HEK293T (cell line): ENCODE measurements at regions not wholly inside any gene's neighbourhood (a gene's known extent, or its start where the extent isn't known, plus 50 kb on each side); places are given as distances from the start of the nearest gene placed in this dataset.

Experiments used
- ARNT ChIP-seq: fragments of 450-650 bp; IDR thresholded peaks from 2 replicates; pipeline ENCODE4 v1.6.1; 2017; ENCODE audit warnings: mild to moderate bottlenecking
- BHLHE40 ChIP-seq: fragments of 450-650 bp; IDR thresholded peaks from 2 replicates; pipeline ENCODE4 v1.6.1; 2016; ENCODE audit warnings: mild to moderate bottlenecking, moderate library complexity, borderline replicate concordance
- CTBP1 ChIP-seq: fragments of 450-650 bp; IDR thresholded peaks from 2 replicates; pipeline ENCODE4 v1.6.1; 2016; ENCODE audit warnings: borderline replicate concordance
- ELF4 ChIP-seq: fragments of 450-650 bp; IDR thresholded peaks from 2 replicates; pipeline ENCODE4 v1.6.1; 2017; ENCODE audit warnings: antibody characterized with exemption
- FOXA1 ChIP-seq: fragments of 450-650 bp; IDR thresholded peaks from 2 replicates; pipeline ENCODE4 v1.6.1; 2016; ENCODE audit warnings: mild to moderate bottlenecking
- FOXK2 ChIP-seq: fragments of 450-650 bp; IDR thresholded peaks from 2 replicates; pipeline ENCODE4 v1.6.1; 2016; ENCODE audit warnings: mild to moderate bottlenecking
- FOXM1 ChIP-seq: fragments of 450-650 bp; IDR thresholded peaks from 2 replicates; pipeline ENCODE4 v1.6.1; 2017; ENCODE audit warnings: mild to moderate bottlenecking, borderline replicate concordance
- HDGF ChIP-seq: fragments of 450-650 bp; IDR thresholded peaks from 2 replicates; pipeline ENCODE4 v1.6.1; 2017; ENCODE audit warnings: antibody characterized with exemption, borderline replicate concordance
- L3MBTL2 ChIP-seq: fragments of 450-650 bp; conservative IDR thresholded peaks from 2 replicates; pipeline ENCODE4 v1.6.1; 2016; ENCODE audit warnings: mild to moderate bottlenecking
- LEF1 ChIP-seq: fragments of 450-650 bp; IDR thresholded peaks from 2 replicates; pipeline ENCODE4 v1.6.1; 2017; ENCODE audit warnings: mild to moderate bottlenecking, borderline replicate concordance
- NFRKB ChIP-seq: fragments of 450-650 bp; IDR thresholded peaks from 2 replicates; pipeline ENCODE4 v1.6.1; 2016; ENCODE audit warnings: mild to moderate bottlenecking, moderate library complexity
- SP1 ChIP-seq: fragments of 450-650 bp; IDR thresholded peaks from 2 replicates; pipeline ENCODE4 v1.6.1; 2017
- SUZ12 ChIP-seq: fragments of 450-650 bp; IDR thresholded peaks from 2 replicates; pipeline ENCODE4 v1.6.1; 2016; ENCODE audit warnings: mild to moderate bottlenecking
- TARDBP ChIP-seq: fragments of 450-650 bp; IDR thresholded peaks from 2 replicates; pipeline ENCODE4 v1.6.1; 2016

DNA sequence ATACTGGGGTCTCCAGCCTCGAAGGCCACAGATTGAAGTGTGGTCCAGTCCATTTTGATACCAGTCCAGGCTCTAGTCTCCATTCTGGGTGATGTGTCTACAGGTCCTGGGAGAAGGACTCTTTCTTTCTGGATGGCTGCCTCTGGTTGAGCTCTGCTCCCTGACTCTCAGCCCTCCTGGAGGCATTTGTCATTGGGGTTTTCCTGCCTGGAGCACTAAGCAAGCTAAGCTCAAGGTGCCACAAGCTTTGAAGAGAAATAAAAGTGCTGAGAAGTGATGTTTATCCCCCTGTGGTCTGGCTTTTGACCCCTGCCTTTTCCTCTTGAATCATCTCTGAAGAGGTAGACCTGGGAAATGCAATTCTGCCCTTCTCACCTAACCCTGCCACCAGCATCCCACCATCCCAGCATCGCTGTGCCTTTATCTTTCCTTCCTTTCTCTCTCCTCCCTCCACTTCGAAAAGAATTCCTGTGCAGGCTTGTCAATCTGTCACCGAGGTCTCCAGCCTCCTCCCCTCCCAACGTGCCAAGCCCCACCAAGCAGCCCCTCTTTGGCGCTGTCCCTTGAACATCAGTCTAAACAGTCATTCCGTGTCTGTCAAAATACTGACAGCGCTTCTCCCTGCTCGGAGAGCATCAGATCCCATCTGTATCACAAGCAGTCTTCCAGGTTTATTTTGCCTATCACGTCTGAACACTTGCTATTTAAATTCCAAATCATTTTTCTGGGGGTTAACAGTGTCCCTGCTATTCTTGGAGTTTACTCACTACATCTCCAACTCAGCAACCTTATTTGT, 334.6 kb upstream of the SLC14A2 start:
- TF ChIP-seq SUZ12: no peak
- TF ChIP-seq BHLHE40: no peak
- TF ChIP-seq TARDBP: no peak
- TF ChIP-seq FOXM1: no peak
- no peak for TF ChIP-seq ELF4
- TF ChIP-seq SP1: no peak
- TF ChIP-seq FOXK2: no peak
- no peak for TF ChIP-seq FOXA1
- TF ChIP-seq NFRKB: no peak
- TF ChIP-seq ARNT: no peak
- TF ChIP-seq HDGF: no peak
- TF ChIP-seq LEF1: no peak
- TF ChIP-seq L3MBTL2: no peak
- TF ChIP-seq CTBP1: no peak
